Right ventricle myocardium superior (tissue), 1 donor: ENCODE measurements at regions not wholly inside any gene's neighbourhood (a gene's known extent, or its start where the extent isn't known, plus 50 kb on each side); places are given as distances from the start of the nearest gene placed in this dataset.

Experiments used
- ATAC-seq: fragments of 200-7000 bp; cut with Tn5 transposase; one replicate; pipeline ENCODE4 v1.9.1; 2020; ENCODE audit warnings: mild to moderate bottlenecking; ENCODE audit not compliant: poor library complexity
- DNase-seq: peaks from one replicate; pipeline ENCODE4 v3.0.0-alpha.2; 2020
- intact Hi-C: fragments of 100-400 bp; cut with DNase I; formaldehyde crosslinking; loops from one replicate; pipeline ENCODE4 v1.11.2; 2022
- donor health status: DM: no; HTN: yes; CAD: no; lungs with severe emphysema.

- no peak for ATAC-seq
Measured at GRCh38 chr15:95701410-95701809, 629.1 kb upstream of the NR2F2 start.

GRCh38 chr15:95709959-95710695 is 620.4 kb upstream of the NR2F2 start:
- intact Hi-C loops, result no loop called here
- no peak for DNase-seq
- ATAC-seq, result no peak

More at GRCh38 chr15:95701410-95701809, 629.1 kb upstream of the NR2F2 start:
- no peak for DNase-seq
- intact Hi-C loops, result no loop called here

GRCh38 chr15:95712785-95713184 is 617.7 kb upstream of the NR2F2 start:
- ATAC-seq, result no peak
- intact Hi-C loops, result no loop called here
- DNase-seq, result no peak

- DNase-seq (no peak), ATAC-seq (no peak)
- intact Hi-C loops, result no loop called here
Measured at GRCh38 chr15:95713324-95713723, 617.2 kb upstream of the NR2F2 start.

GRCh38 chr15:95715116-95715903 is 615.2 kb upstream of the NR2F2 start:
- intact Hi-C loops, result no loop called here
- no peak for DNase-seq
- ATAC-seq, result no peak

GRCh38 chr15:95715906-95716656 is 614.4 kb upstream of the NR2F2 start:
- ATAC-seq, result no peak

GRCh38 chr15:95716708-95717107 is 613.8 kb upstream of the NR2F2 start:
- intact Hi-C loops, result no loop called here
- DNase-seq (no peak), ATAC-seq (no peak)

More at GRCh38 chr15:95715906-95716656, 614.4 kb upstream of the NR2F2 start:
- no peak for DNase-seq
- intact Hi-C loops, result no loop called here

GRCh38 chr15:95718441-95718840 is 612.1 kb upstream of the NR2F2 start:
- DNase-seq, result peak; percentile 60
- intact Hi-C loops, result no loop called here
- ATAC-seq, result peak; percentile 94

- ATAC-seq, result no peak
Measured at GRCh38 chr15:95724908-95725633, 605.4 kb upstream of the NR2F2 start.

GRCh38 chr15:95726891-95727290 is 603.6 kb upstream of the NR2F2 start:
- ATAC-seq, result no peak
- no peak for DNase-seq
- intact Hi-C loops, result no loop called here

More at GRCh38 chr15:95724908-95725633, 605.4 kb upstream of the NR2F2 start:
- intact Hi-C loops, result no loop called here
- DNase-seq, result no peak

- intact Hi-C loops, result no loop called here
- ATAC-seq (no peak), DNase-seq (no peak)
Measured at GRCh38 chr15:95733931-95734330, 596.6 kb upstream of the NR2F2 start.

- DNase-seq (no peak), ATAC-seq (no peak)
- intact Hi-C loops, result no loop called here
Measured at GRCh38 chr15:95734422-95735316, 595.8 kb upstream of the NR2F2 start.

- ATAC-seq (no peak), DNase-seq (no peak)
- intact Hi-C loops, result no loop called here
Measured at GRCh38 chr15:95737060-95737459, 593.4 kb upstream of the NR2F2 start.

GRCh38 chr15:95739131-95739530 is 591.4 kb upstream of the NR2F2 start:
- ATAC-seq, result no peak
- intact Hi-C loops, result no loop called here

GRCh38 chr15:95741830-95742229 is 588.7 kb upstream of the NR2F2 start:
- no peak for ATAC-seq
- no peak for DNase-seq
- intact Hi-C loops, result no loop called here

More at GRCh38 chr15:95739131-95739530, 591.4 kb upstream of the NR2F2 start:
- no peak for DNase-seq

GRCh38 chr15:95742256-95742655 is 588.2 kb upstream of the NR2F2 start:
- intact Hi-C loops, result no loop called here
- DNase-seq, result no peak
- ATAC-seq, result no peak

- ATAC-seq (no peak), DNase-seq (no peak)
- intact Hi-C loops, result no loop called here
Measured at GRCh38 chr15:95742836-95743235, 587.7 kb upstream of the NR2F2 start.

- DNase-seq, result no peak
- ATAC-seq, result no peak
- intact Hi-C loops, result no loop called here
Measured at GRCh38 chr15:95757171-95757570, 573.3 kb upstream of the NR2F2 start.
